Panc1 (cell line): ENCODE measurements at regions not wholly inside any gene's neighbourhood (a gene's known extent, or its start where the extent isn't known, plus 50 kb on each side); places are given as distances from the start of the nearest gene placed in this dataset.

Experiments
- ATAC-seq: fragments of 200-7000 bp; cut with Tn5 transposase; 2 replicates; pipeline ENCODE4 v1.9.1; 2020; ENCODE audit warnings: mild to moderate bottlenecking, moderate library complexity
- BruUV-seq: library from RNA; stranded (reverse); fragments of 400-500 nt; replicated peaks from 2 replicates; lab custom pipeline; 2021; lab: Mats Ljungman, UMichigan
- CTCF ChIA-PET: fragments of 300-600 bp; sonication (Branson Sonifier 250); formaldehyde crosslinking; loops from one replicate; lab custom pipeline; 2022; ENCODE audit warnings: antibody characterized with exemption; lab: Charles Lee
- POLR2A ChIA-PET: fragments of 300-600 bp; sonication (Branson Sonifier 250); formaldehyde crosslinking; loops from one replicate; lab custom pipeline; 2022; ENCODE audit warnings: antibody characterized with exemption; lab: Charles Lee
- DNase-seq: peaks from one replicate; pipeline ENCODE4 v3.0.0-alpha.2; 2010; ENCODE audit warnings: low read depth, low spot score
- H3K27ac ChIP-seq: 2 replicates; pipeline ENCODE4 v1.5.1; 2011; ENCODE audit warnings: mild to moderate bottlenecking, low read length, inconsistent platforms
- H3K27me3 ChIP-seq: fragments of 200-500 bp; sonication (Bioruptor generic); 2 replicates; pipeline ENCODE4 v1.6.0; 2014; ENCODE audit warnings: low read length, inconsistent platforms; ENCODE audit not compliant: control insufficient read depth, insufficient read depth
- H3K36me3 ChIP-seq: fragments of 200-500 bp; sonication (Bioruptor generic); 2 replicates; pipeline ENCODE4 v1.5.1; 2014; ENCODE audit warnings: inconsistent platforms, mild to moderate bottlenecking, low read length, moderate library complexity; ENCODE audit not compliant: control insufficient read depth, insufficient read depth
- H3K4me1 ChIP-seq: 2 replicates; pipeline ENCODE4 v1.5.1; 2011; ENCODE audit warnings: inconsistent platforms, mild to moderate bottlenecking, low read length, moderate library complexity; ENCODE audit not compliant: control insufficient read depth, insufficient read depth
- H3K4me3 ChIP-seq, 2 experiments: 2 replicates each; pipeline ENCODE4 v1.5.1; 2011 to 2012; ENCODE audit warnings: low read depth in 2 of 2, low read length in 2 of 2, mild to moderate bottlenecking in 2 of 2, inconsistent platforms in 1 of 2, moderate library complexity in 1 of 2
- H3K9me3 ChIP-seq: fragments of 200-500 bp; sonication (Bioruptor generic); 2 replicates; pipeline ENCODE4 v1.5.1; 2014; ENCODE audit warnings: low read depth, mild to moderate bottlenecking, inconsistent platforms, low read length, moderate library complexity; ENCODE audit not compliant: control insufficient read depth, insufficient read depth
- POLR2AphosphoS5 ChIP-seq: IDR thresholded peaks from 2 replicates; pipeline ENCODE4 v1.6.1; 2012; ENCODE audit warnings: mild to moderate bottlenecking, low read depth, low read length, moderate library complexity
- SIN3A ChIP-seq: IDR thresholded peaks from 2 replicates; pipeline ENCODE4 v1.6.1; 2012; ENCODE audit warnings: low read depth, mild to moderate bottlenecking, low read length, moderate library complexity, borderline replicate concordance; ENCODE audit not compliant: insufficient read depth
- TCF7L2 ChIP-seq: IDR thresholded peaks from 2 replicates; pipeline ENCODE4 v1.6.1; 2011; ENCODE audit warnings: mild to moderate bottlenecking, low read depth, low read length, inconsistent platforms
- in situ Hi-C: cut with HindIII; loops from 2 replicates; pipeline ENCODE4 v1.10.0; 2016; ENCODE audit warnings: low sequenced_read_pairs, low pct_unique_long_range_greater_than_20kb
- intact Hi-C: fragments of 100-400 bp; cut with micrococcal nuclease; formaldehyde crosslinking; loops from one replicate; pipeline ENCODE4 v1.10.0; 2022; ENCODE audit not compliant: unreplicated experiment
- TF ChIP-seq, protein P1 (sequence below), 2 experiments: IDR thresholded peaks; 2 replicates each; pipeline ENCODE4 v1.6.1; 2011 to 2012; ENCODE audit warnings: low read depth in 2 of 2, control low read depth in 1 of 2, low read length in 1 of 2, mild to moderate bottlenecking in 1 of 2, moderate library complexity in 1 of 2; ENCODE audit not compliant: insufficient read depth in 1 of 2
- TF ChIP-seq, protein P2 (sequence below): fragments of 450-650 bp; IDR thresholded peaks from 2 replicates; pipeline ENCODE4 v1.5.1; 2017; ENCODE audit warnings: mild to moderate bottlenecking

DNA sequence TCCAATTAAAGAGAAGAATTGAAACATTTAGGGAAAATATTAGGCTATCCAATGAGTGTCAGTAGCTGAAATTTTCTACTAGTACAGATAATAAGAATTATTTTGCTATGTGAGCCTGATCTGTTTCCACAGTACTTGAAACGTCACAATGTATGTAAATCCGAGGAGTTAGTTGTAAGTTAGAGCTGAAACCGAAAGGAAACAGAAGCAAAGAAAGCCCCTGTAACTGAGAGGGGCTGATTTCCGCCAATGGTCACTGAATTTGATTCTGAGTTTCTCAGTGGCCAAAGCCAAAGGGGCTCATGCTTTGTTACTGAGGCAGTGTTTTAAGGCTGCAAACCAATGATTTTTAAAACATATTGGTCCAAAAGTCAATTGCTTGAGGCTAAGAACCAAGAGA lies 168.3 kb upstream of the DUSP10 start:
- ChIA-PET CTCF (no interaction called here), POLR2A (no interaction called here)
- Histone ChIP-seq H3K27ac (no peak overlapping the region), H3K4me1 (no peaks in the 10 kb centered on the region), H3K9me3 (no peaks in the 10 kb centered on the region), H3K27me3 (no peaks in the 10 kb centered on the region; the same call in 1 of the 2 replicates), H3K36me3 (no peaks in the 10 kb centered on the region), H3K4me3 (no peak overlapping the region)
- BruUV-seq = no TSS peak
- DNase-seq (no peak), ATAC-seq (no peak)
- TF ChIP-seq, protein P1, sequence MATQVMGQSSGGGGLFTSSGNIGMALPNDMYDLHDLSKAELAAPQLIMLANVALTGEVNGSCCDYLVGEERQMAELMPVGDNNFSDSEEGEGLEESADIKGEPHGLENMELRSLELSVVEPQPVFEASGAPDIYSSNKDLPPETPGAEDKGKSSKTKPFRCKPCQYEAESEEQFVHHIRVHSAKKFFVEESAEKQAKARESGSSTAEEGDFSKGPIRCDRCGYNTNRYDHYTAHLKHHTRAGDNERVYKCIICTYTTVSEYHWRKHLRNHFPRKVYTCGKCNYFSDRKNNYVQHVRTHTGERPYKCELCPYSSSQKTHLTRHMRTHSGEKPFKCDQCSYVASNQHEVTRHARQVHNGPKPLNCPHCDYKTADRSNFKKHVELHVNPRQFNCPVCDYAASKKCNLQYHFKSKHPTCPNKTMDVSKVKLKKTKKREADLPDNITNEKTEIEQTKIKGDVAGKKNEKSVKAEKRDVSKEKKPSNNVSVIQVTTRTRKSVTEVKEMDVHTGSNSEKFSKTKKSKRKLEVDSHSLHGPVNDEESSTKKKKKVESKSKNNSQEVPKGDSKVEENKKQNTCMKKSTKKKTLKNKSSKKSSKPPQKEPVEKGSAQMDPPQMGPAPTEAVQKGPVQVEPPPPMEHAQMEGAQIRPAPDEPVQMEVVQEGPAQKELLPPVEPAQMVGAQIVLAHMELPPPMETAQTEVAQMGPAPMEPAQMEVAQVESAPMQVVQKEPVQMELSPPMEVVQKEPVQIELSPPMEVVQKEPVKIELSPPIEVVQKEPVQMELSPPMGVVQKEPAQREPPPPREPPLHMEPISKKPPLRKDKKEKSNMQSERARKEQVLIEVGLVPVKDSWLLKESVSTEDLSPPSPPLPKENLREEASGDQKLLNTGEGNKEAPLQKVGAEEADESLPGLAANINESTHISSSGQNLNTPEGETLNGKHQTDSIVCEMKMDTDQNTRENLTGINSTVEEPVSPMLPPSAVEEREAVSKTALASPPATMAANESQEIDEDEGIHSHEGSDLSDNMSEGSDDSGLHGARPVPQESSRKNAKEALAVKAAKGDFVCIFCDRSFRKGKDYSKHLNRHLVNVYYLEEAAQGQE (IDR thresholded peaks at IDR 0.05; ENCODE audit: insufficient read depth in 1 of 2, low read depth in 2 of 2, low read length in 1 of 2) = no peak
- TF ChIP-seq POLR2AphosphoS5 = no peak
- TF ChIP-seq TCF7L2 = no peak
- TF ChIP-seq, protein P2, sequence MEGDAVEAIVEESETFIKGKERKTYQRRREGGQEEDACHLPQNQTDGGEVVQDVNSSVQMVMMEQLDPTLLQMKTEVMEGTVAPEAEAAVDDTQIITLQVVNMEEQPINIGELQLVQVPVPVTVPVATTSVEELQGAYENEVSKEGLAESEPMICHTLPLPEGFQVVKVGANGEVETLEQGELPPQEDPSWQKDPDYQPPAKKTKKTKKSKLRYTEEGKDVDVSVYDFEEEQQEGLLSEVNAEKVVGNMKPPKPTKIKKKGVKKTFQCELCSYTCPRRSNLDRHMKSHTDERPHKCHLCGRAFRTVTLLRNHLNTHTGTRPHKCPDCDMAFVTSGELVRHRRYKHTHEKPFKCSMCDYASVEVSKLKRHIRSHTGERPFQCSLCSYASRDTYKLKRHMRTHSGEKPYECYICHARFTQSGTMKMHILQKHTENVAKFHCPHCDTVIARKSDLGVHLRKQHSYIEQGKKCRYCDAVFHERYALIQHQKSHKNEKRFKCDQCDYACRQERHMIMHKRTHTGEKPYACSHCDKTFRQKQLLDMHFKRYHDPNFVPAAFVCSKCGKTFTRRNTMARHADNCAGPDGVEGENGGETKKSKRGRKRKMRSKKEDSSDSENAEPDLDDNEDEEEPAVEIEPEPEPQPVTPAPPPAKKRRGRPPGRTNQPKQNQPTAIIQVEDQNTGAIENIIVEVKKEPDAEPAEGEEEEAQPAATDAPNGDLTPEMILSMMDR = no peak
- no peak for TF ChIP-seq SIN3A
- intact Hi-C loops (no loop called here), in situ Hi-C loops (no loop called here)

DNA sequence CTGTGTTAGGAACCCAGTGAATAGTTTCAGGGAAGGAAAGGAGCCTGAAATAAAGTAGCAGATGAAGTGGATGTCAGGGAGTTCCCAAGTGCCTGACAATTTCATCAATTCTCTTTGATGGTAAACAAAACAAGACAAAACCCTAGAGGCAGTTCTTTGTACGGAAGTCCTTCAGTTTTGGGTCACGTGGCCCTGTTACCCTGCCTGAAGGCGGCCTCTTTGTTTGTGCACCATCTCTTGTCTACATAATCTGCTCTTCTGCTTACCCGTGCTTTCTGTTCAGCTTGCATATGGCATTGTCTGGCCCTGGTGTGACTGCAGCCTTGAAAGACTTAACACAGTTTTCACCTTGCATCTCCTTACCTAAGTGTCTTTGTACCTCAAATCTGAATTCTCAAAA lies 166.7 kb upstream of the DUSP10 start:
- POLR2A ChIA-PET = no interaction called here

DNA sequence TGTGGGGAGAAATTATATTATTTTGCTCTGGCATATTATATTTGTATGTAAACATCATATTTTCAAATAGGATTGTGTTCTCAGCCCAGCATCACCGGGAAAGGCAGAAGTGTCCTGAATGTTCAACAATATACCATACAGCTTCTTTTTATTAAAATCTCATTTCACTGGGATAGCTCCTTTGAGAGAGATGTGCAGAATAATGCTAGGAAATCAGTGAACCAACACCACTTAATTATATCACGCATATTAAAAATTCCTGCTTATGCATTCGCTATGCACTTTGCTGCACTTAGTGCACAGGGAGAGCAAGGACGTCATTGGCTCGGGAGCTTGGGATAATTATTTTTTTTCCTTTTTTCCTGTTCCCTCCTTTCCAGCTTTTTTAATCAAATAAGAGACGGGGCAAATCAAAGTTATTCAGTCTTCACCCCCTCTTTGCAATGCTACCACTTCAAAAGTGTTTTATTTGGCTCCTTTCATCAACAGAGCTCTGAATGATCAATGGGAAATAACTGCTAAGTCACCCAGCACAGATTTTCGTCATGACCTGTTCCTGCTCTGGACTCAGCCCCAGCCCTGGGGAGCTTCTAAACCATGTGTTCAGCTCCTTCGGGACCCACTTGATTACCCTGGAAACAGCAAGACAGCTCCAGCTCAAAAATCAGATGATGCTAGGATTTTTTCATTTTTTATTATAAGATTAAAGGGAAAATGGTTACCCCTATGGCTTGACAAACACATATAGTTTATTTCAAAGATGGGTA lies 165.5 kb upstream of the DUSP10 start:
- no TSS peak for BruUV-seq
- ATAC-seq = no peak
- intact Hi-C loops (no loop called here), in situ Hi-C loops (no loop called here)
- Histone ChIP-seq H3K4me3 (no peak overlapping the region), H3K9me3 (no peaks in the 10 kb centered on the region), H3K4me1 (no peaks in the 10 kb centered on the region), H3K36me3 (no peaks in the 10 kb centered on the region), H3K27ac (no peak overlapping the region), H3K27me3 (no peaks in the 10 kb centered on the region; the same call in 1 of the 2 replicates)
- no peak for DNase-seq
- ChIA-PET CTCF (no interaction called here), POLR2A (no interaction called here)
- TF ChIP-seq, protein P2 = no peak
- TF ChIP-seq POLR2AphosphoS5 = no peak
- TF ChIP-seq, protein P1 (IDR thresholded peaks at IDR 0.05; ENCODE audit: insufficient read depth in 1 of 2, low read depth in 2 of 2, low read length in 1 of 2) = no peak
- TF ChIP-seq TCF7L2 = no peak
- no peak for TF ChIP-seq SIN3A

More for the DNA sequence above, 166.7 kb upstream of the DUSP10 start:
- ATAC-seq (no peak), DNase-seq (no peak)
- Histone ChIP-seq H3K4me3 (no peak overlapping the region), H3K9me3 (no peaks in the 10 kb centered on the region), H3K4me1 (no peaks in the 10 kb centered on the region), H3K27me3 (no peaks in the 10 kb centered on the region; the same call in 1 of the 2 replicates), H3K36me3 (no peaks in the 10 kb centered on the region), H3K27ac (no peak overlapping the region)
- intact Hi-C loops = no loop called here
- in situ Hi-C loops = no loop called here
- CTCF ChIA-PET = no interaction called here
- no peak for TF ChIP-seq TCF7L2
- no TSS peak for BruUV-seq
